WTC11 (cell line): ENCODE measurements at regions not wholly inside any gene's neighbourhood (a gene's known extent, or its start where the extent isn't known, plus 50 kb on each side); places are given as distances from the start of the nearest gene placed in this dataset.

Source experiments
- ATAC-seq: fragments of 200-7000 bp; cut with Tn5 transposase; 2 replicates; pipeline ENCODE4 v1.10.0; 2021; ENCODE audit warnings: mild to moderate bottlenecking, moderate library complexity
- CTCF ChIA-PET: fragments of 300-600 bp; sonication (Branson Sonifier 250); formaldehyde crosslinking; loops from one replicate; lab custom pipeline; 2021; ENCODE audit warnings: antibody characterized with exemption; lab: Charles Lee
- POLR2A ChIA-PET: fragments of 350-600 bp; sonication (Branson Sonifier 250); formaldehyde crosslinking; loops from one replicate; lab custom pipeline; 2021; ENCODE audit warnings: antibody characterized with exemption; lab: Charles Lee
- DNase-seq: peaks from one replicate; pipeline ENCODE4 v3.0.0; 2021; ENCODE audit warnings: low spot score
- H3K27ac Mint-ChIP-seq: 2 replicates; pipeline ENCODE4 v1.8.0; 2021; ENCODE audit warnings: mixed read lengths
- H3K27me3 Mint-ChIP-seq: 2 replicates; pipeline ENCODE4 v1.8.0; 2021; ENCODE audit warnings: low read depth, mild to moderate bottlenecking, moderate library complexity, mixed read lengths
- H3K36me3 Mint-ChIP-seq: 2 replicates; pipeline ENCODE4 v1.8.0; 2021; ENCODE audit warnings: mixed read lengths
- H3K4me1 Mint-ChIP-seq: 2 replicates; pipeline ENCODE4 v1.8.0; 2022; ENCODE audit warnings: mixed read lengths
- H3K4me3 Mint-ChIP-seq: 2 replicates; pipeline ENCODE4 v1.8.0; 2021; ENCODE audit warnings: mild to moderate bottlenecking, moderate library complexity, mixed read lengths
- H3K9me3 Mint-ChIP-seq: 2 replicates; pipeline ENCODE4 v1.8.0; 2021; ENCODE audit warnings: mixed read lengths
- AR ChIP-seq: fragments of 250-450 bp; sonication (Bioruptor Pico); IDR thresholded peaks from 2 replicates; pipeline ENCODE4 v1.9.0; 2021; ENCODE audit warnings: mild to moderate bottlenecking
- CREM ChIP-seq: sonication (generic); formaldehyde crosslinking; IDR thresholded peaks from 2 replicates; pipeline ENCODE4 v1.8.1; 2022; ENCODE audit warnings: mild to moderate bottlenecking, missing genetic modification reagents, moderate library complexity
- ESRRA ChIP-seq: sonication (generic); formaldehyde crosslinking; IDR thresholded peaks from 2 replicates; pipeline ENCODE4 v1.8.1; 2022; ENCODE audit warnings: mild to moderate bottlenecking, missing genetic modification reagents, borderline replicate concordance
- FOXP1 ChIP-seq: sonication (generic); formaldehyde crosslinking; IDR thresholded peaks from 2 replicates; pipeline ENCODE4 v1.8.0; 2022; ENCODE audit warnings: missing genetic modification reagents, mild to moderate bottlenecking, moderate library complexity, borderline replicate concordance
- GRHL2 ChIP-seq: fragments of 250-450 bp; sonication (Bioruptor Pico); IDR thresholded peaks from 2 replicates; pipeline ENCODE4 v1.8.0; 2022; ENCODE audit warnings: mild to moderate bottlenecking, moderate library complexity; ENCODE audit not compliant: insufficient replicate concordance, severe bottlenecking
- NFATC4 ChIP-seq: fragments of 250-450 bp; sonication (Bioruptor Pico); IDR thresholded peaks from 2 replicates; pipeline ENCODE4 v1.9.0; 2021; ENCODE audit warnings: mild to moderate bottlenecking
- NFE2L1 ChIP-seq: sonication (generic); formaldehyde crosslinking; IDR thresholded peaks from 2 replicates; pipeline ENCODE4 v1.8.1; 2023; ENCODE audit warnings: missing genetic modification reagents
- NR1H2 ChIP-seq: sonication (generic); formaldehyde crosslinking; IDR thresholded peaks from 2 replicates; pipeline ENCODE4 v1.9.0; 2021; ENCODE audit warnings: mild to moderate bottlenecking, moderate library complexity, missing genetic modification reagents
- NR3C1 ChIP-seq: sonication (generic); formaldehyde crosslinking; conservative IDR thresholded peaks from 2 replicates; pipeline ENCODE4 v1.8.1; 2023; ENCODE audit warnings: low read depth, mild to moderate bottlenecking, missing genetic modification reagents
- OVOL2 ChIP-seq: fragments of 250-450 bp; sonication (Bioruptor Pico); IDR thresholded peaks from 2 replicates; pipeline ENCODE4 v1.9.0; 2021; ENCODE audit warnings: mild to moderate bottlenecking, borderline replicate concordance
- PRRX2 ChIP-seq: fragments of 250-450 bp; sonication (Bioruptor Pico); IDR thresholded peaks from 2 replicates; pipeline ENCODE4 v1.8.0; 2021; ENCODE audit warnings: mild to moderate bottlenecking
- RELA ChIP-seq: sonication (generic); formaldehyde crosslinking; IDR thresholded peaks from 2 replicates; pipeline ENCODE4 v1.8.1; 2022; ENCODE audit warnings: missing genetic modification reagents, mild to moderate bottlenecking, borderline replicate concordance
- SMAD4 ChIP-seq: sonication (generic); formaldehyde crosslinking; IDR thresholded peaks from 2 replicates; pipeline ENCODE4 v1.8.0; 2022; ENCODE audit warnings: mild to moderate bottlenecking, missing genetic modification reagents
- SOX15 ChIP-seq: fragments of 250-450 bp; sonication (Bioruptor Pico); IDR thresholded peaks from 2 replicates; pipeline ENCODE4 v1.9.0; 2021; ENCODE audit warnings: mild to moderate bottlenecking
- SP1 ChIP-seq: sonication (generic); formaldehyde crosslinking; conservative IDR thresholded peaks from 2 replicates; pipeline ENCODE4 v1.8.1; 2022; ENCODE audit warnings: missing genetic modification reagents
- STAT6 ChIP-seq: sonication (generic); formaldehyde crosslinking; conservative IDR thresholded peaks from 2 replicates; pipeline ENCODE4 v1.8.1; 2023; ENCODE audit warnings: mild to moderate bottlenecking, low read depth, missing genetic modification reagents, moderate library complexity
- TCF7 ChIP-seq: sonication (generic); formaldehyde crosslinking; IDR thresholded peaks from 2 replicates; pipeline ENCODE4 v1.8.0; 2022; ENCODE audit warnings: mild to moderate bottlenecking, low read depth, missing genetic modification reagents, moderate library complexity
- TP53 ChIP-seq: sonication (generic); formaldehyde crosslinking; IDR thresholded peaks from 2 replicates; pipeline ENCODE4 v1.8.1; 2023; ENCODE audit warnings: mild to moderate bottlenecking, missing genetic modification reagents
- USF1 ChIP-seq: sonication (generic); formaldehyde crosslinking; IDR thresholded peaks from 2 replicates; pipeline ENCODE4 v1.8.0; 2022; ENCODE audit warnings: mild to moderate bottlenecking, missing genetic modification reagents
- ZBTB21 ChIP-seq: sonication (generic); formaldehyde crosslinking; IDR thresholded peaks from 2 replicates; pipeline ENCODE4 v1.8.1; 2023; ENCODE audit warnings: mild to moderate bottlenecking, missing genetic modification reagents, borderline replicate concordance
- ZMAT4 ChIP-seq: fragments of 250-450 bp; sonication (Bioruptor Pico); IDR thresholded peaks from 2 replicates; pipeline ENCODE4 v1.9.0; 2021; ENCODE audit warnings: mild to moderate bottlenecking
- ZNF138 ChIP-seq: sonication (generic); formaldehyde crosslinking; conservative IDR thresholded peaks from 2 replicates; pipeline ENCODE4 v1.8.1; 2022; ENCODE audit warnings: mild to moderate bottlenecking, moderate library complexity, missing genetic modification reagents
- ZNF423 ChIP-seq: fragments of 250-450 bp; sonication (Bioruptor Pico); IDR thresholded peaks from 2 replicates; pipeline ENCODE4 v2.1.2; 2022; ENCODE audit warnings: mild to moderate bottlenecking, moderate library complexity
- ZNF512 ChIP-seq: sonication (generic); formaldehyde crosslinking; IDR thresholded peaks from 2 replicates; pipeline ENCODE4 v1.8.1; 2022; ENCODE audit warnings: missing genetic modification reagents, borderline replicate concordance
- TF ChIP-seq, protein P1 (sequence below): sonication (generic); formaldehyde crosslinking; IDR thresholded peaks from 2 replicates; pipeline ENCODE4 v1.8.1; 2023; ENCODE audit warnings: mild to moderate bottlenecking, missing genetic modification reagents, moderate library complexity

DNA sequence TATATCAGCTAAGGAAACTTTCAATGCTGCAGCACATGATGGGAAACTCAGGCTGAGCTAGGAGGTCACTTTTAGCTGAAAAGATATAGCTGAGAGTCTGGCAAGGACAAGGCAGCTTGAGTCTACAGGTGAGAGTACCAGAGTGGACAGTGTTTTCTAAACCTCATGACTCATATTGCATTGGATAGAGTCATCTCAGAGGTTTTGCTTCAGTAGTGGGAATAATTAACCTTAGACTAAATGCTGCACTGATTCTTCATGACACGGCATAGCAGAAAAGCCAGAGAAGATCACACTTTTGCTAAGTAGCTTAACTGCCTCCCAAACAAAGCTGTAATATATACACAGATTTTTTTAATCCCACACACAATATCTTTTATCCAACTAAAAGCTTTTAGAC, 865.0 kb upstream of the CDH2 start:
- ChIA-PET POLR2A (no interaction called here), CTCF (no interaction called here)
- no peaks in the 10 kb centered on the region for H3K4me1 Mint-ChIP-seq
- no peak overlapping the region for H3K4me3 Mint-ChIP-seq
- no peak for DNase-seq
- peaks cover 45% of the 10 kb centered on the region for H3K9me3 Mint-ChIP-seq
- TF ChIP-seq PRRX2 (CRISPR knock-in tag) (no peak), ZNF512 (CRISPR knock-in tag) (no peak), ZNF138 (no peak), SP1 (CRISPR knock-in tag) (no peak), TP53 (CRISPR knock-in tag) (no peak), STAT6 (CRISPR knock-in tag) (no peak), USF1 (CRISPR knock-in tag) (no peak), RELA (CRISPR knock-in tag) (no peak), TCF7 (no peak)
- TF ChIP-seq, protein P1, sequence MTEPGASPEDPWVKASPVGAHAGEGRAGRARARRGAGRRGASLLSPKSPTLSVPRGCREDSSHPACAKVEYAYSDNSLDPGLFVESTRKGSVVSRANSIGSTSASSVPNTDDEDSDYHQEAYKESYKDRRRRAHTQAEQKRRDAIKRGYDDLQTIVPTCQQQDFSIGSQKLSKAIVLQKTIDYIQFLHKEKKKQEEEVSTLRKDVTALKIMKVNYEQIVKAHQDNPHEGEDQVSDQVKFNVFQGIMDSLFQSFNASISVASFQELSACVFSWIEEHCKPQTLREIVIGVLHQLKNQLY (CRISPR knock-in tag): no peak
- H3K27ac Mint-ChIP-seq: no peak overlapping the region
- no peak for ATAC-seq
- H3K36me3 Mint-ChIP-seq: peaks cover 13% of the 10 kb centered on the region
- no peaks in the 10 kb centered on the region for H3K27me3 Mint-ChIP-seq

DNA sequence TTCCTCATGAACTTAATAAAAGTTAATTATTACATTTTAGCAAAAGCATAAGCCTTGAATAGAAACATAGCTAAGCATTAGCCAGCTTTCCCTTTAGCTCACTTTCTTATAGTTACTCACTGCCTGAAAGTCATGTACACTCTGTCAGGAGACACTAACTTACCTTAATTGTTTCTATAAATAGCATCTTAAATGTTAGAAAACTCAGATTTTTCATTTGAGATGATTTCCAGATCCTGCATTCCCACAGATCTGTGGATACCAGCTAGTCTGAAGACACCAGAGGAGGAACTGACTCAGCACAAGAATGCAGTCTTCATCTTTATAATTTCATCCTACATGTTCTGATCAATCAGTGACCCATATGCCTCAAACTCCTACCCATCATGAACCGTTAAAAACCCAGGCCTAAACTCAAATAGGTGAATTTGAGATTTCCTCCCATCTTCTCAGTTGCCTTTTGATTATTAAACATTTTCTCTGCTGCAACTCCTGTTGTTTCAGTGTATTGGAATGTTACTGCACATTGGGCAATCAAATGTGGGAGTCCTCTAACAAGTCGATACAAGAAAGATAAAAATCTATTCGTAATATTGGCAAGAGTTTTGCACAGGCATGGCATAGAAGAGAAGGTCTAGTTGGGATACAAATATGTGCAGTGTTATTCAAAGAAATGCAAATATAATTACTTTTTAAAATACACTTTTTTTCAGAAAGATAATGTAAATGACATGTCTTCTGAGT, 857.4 kb upstream of the CDH2 start:
- no peak for ATAC-seq
- no peak for DNase-seq
- H3K27ac Mint-ChIP-seq: no peak overlapping the region
- POLR2A ChIA-PET: no interaction called here
- CTCF ChIA-PET: no interaction called here
- no peaks in the 10 kb centered on the region for H3K27me3 Mint-ChIP-seq
- no peaks in the 10 kb centered on the region for H3K4me1 Mint-ChIP-seq
- H3K4me3 Mint-ChIP-seq: no peak overlapping the region
- TF ChIP-seq ESRRA (CRISPR knock-in tag) (no peak), OVOL2 (CRISPR knock-in tag) (no peak), PRRX2 (CRISPR knock-in tag) (no peak), ZMAT4 (CRISPR knock-in tag) (no peak), NR1H2 (CRISPR knock-in tag) (no peak), SOX15 (CRISPR knock-in tag) (no peak), GRHL2 (CRISPR knock-in tag) (no peak), NR3C1 (no peak)
- peaks cover under 1% of the 10 kb centered on the region for H3K36me3 Mint-ChIP-seq
- peaks cover 7% of the 10 kb centered on the region for H3K9me3 Mint-ChIP-seq

DNA sequence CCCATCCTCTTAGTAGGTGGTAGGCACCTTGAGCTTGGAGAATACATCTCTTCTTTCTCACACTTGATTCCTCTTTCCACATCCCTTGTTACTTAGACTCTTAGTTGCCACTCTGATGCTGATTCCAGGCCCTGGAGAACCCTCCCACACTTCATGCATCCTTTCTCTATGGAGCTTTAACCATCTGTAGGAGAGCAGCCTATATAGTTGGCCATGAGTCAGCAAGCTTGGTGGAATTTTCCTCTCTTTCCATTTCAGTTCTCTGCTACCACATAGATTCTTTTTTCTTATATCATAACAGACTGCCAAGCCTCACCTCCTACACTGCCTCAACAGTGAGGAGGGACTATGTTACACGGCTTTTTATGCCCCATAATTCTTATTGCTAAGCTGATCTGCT, 851.6 kb upstream of the CDH2 start:
- H3K36me3 Mint-ChIP-seq: no peaks in the 10 kb centered on the region
- no peak overlapping the region for H3K4me3 Mint-ChIP-seq
- no peaks in the 10 kb centered on the region for H3K9me3 Mint-ChIP-seq
- CTCF ChIA-PET: no interaction called here
- no peak for ATAC-seq
- no peak overlapping the region for H3K27ac Mint-ChIP-seq
- DNase-seq: no peak
- no peaks in the 10 kb centered on the region for H3K27me3 Mint-ChIP-seq
- POLR2A ChIA-PET: no interaction called here
- H3K4me1 Mint-ChIP-seq: no peaks in the 10 kb centered on the region
- TF ChIP-seq ZBTB21 (CRISPR knock-in tag): no peak
- TF ChIP-seq NFE2L1 (CRISPR knock-in tag): no peak
- no peak for TF ChIP-seq CREM
- TF ChIP-seq FOXP1 (CRISPR knock-in tag): no peak
- TF ChIP-seq NFATC4 (CRISPR knock-in tag): no peak
- TF ChIP-seq ZNF423 (CRISPR knock-in tag): no peak
- TF ChIP-seq SMAD4: no peak
- TF ChIP-seq AR (CRISPR knock-in tag): no peak
